GM18907 (cell line): ENCODE measurements at regions not wholly inside any gene's neighbourhood (a gene's known extent, or its start where the extent isn't known, plus 50 kb on each side); places are given as distances from the start of the nearest gene placed in this dataset.
A peak's percentile ranks its signal among the peaks of the same experiment; 100 is the strongest.
"Not testable (repeated sequence)": the region's sequence is repeated elsewhere in the genome, so short reads cannot be mapped to it uniquely, and the experiment has no call there.

Experiments
- ATAC-seq: cut with Tn5 transposase; IDR thresholded peaks from one replicate; pipeline ENCODE4 v1.9.1; 2021; ENCODE audit warnings: mild to moderate bottlenecking, moderate library complexity; ENCODE audit not compliant: unreplicated experiment

- ATAC-seq = not testable (repeated sequence)
Observed at GRCh38 chr17:18546514-18547398, 70.2 kb downstream of the LGALS9C start.

DNA sequence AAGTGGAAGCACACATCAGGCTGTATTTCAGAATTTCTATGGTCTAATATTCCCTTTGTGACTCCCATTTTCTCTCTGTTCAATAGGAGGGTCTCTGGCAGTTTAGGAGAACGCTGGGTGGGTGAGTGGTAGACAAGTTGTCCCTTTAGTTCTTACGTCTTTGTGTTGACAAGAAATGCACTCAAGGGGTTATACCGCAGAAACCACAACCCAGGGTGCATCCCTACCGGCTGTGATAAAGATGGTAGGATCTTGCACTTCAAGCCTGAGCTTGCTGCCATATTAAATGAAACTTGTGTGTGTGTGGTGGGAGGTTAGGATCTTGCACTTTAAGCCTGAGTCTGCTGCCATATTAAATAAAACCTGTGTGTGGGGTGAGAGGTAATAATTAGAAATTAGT is 80.5 kb downstream of the LGALS9C start:
- not testable (repeated sequence) for ATAC-seq

DNA sequence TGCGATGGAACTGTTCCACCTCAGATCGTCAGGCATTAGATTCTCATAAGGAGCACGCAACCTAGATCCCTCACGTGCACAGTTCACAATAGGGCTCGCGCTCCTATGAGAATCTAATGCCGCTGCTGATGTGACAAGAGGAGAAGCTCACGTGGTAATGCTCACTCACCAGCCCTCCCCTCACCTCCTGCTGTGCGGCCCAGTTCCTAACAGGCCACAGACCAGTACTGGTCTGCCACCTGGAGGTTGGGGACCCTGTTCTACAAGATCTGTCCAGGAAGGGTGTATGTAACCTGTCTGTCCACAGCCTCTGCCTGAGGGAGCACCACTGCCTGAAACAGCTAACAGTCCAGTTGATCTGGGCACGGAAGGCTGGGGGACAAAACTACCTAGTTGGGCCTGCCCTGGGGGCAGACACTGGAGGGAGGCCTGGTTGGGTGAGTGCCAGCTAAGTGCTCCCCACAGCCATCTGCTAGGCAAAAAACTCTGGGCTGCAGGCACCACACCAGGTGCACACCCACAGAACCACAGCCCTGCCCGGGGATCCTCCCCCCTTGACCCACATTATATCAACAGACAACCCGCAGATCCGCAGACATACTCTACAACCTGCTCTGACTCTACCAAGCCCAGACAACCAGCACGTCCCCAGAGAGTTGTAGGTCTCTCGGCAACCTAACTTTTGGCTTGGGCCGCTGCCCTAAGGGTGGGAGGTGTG is 80.7 kb downstream of the TBC1D28 start:
- ATAC-seq = peak; percentile 83

- peak; percentile 27 for ATAC-seq
Observed at GRCh38 chr17:18564099-18564448, 80.1 kb downstream of the TBC1D28 start.

DNA sequence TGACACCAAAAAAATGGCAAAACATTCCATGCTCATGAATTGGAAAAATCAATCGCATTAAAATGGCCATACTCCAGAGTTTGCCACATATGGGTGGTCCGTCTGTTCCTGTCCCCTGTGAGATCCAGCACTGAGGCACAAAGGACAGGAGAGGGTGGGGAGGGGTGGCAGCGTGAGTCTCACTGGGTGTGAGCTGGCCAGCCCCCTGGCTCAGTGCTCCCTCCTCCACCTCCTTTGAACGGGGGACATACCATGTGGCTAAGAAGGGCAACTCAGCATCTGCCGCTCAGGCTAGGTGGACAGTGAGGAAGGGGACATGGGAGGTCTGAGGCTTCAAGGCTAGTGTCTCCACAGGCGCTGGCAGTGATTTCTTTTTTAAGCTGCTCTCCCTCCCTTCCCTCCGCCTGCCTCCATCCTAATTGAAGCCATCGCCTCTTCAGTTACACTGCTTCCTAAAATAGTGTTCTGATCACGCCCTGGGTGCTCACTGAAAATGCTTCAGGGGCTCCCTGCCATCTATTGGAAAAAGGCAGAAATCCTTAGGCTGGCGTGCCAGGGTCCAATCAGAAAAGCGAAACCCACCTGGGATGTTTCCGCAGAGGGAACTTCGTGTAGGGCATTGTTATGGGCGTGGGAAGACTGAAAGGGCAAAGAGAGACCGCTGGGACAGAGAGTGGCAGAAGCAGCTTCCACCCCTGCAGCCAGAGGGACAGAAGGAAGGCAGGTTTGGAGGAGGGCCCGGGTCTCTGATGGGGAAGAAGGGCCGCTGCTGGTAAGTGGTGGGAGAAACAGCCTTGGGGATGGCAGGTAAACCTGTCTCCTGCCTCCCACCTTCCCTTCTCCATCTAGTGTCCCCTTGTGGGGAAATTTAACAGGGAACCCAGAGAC is 75.8 kb downstream of the TBC1D28 start:
- not testable (repeated sequence) for ATAC-seq

- ATAC-seq = not testable (repeated sequence)
Observed at GRCh38 chr17:18569489-18569913, 74.7 kb downstream of the TBC1D28 start.

GRCh38 chr17:18572536-18572935 is 71.7 kb downstream of the TBC1D28 start:
- not testable (repeated sequence) for ATAC-seq

DNA sequence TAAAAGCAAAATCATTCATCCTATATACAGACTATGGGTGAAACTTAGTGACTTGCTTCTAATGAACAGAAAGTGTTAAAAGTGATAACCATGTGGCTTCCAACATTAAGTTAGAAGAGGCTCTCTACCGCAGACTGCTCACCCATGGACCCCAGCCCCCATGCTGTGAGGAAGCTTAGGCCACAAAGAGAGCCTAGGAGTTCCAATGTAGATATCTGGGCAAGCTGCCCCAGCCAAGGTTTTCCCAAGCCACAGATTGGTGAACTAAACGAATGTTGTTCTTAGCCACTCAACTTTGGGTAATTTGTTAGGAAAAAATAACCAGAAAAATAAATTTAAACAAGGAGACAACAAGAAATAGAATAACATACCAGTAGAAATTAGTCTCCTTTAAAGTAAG is 70.1 kb downstream of the TBC1D28 start:
- ATAC-seq = not testable (repeated sequence)
